ENCODE measurements at regions not wholly inside any gene's neighbourhood (a gene's known extent, or its start where the extent isn't known, plus 50 kb on each side); places are given as distances from the start of the nearest gene placed in this dataset.

DNA sequence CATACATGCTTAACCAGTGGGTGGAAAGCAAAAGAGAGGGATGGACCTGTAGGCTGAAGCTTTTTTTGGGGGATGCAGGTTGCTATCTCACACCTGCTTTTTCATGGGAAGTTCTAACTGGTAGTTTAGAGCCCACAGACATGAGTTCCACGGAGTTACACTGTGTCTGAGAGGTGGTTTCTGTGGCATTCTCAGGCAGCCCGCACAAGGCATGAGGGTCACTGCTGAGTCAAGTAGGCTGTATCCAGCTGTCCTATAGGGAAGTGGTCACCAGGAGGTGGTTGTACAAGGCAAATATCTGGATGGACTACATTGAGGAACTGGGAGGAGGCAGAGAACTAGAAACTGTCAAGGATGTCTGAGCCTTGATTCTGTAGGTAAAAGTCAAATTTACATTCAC lies 351.0 kb upstream of the POM121L12 start:
- TF ChIP-seq FOXK2 (IDR thresholded peaks at IDR 0.05) (no peak), FOXM1 (IDR thresholded peaks at IDR 0.05; ENCODE audit: borderline replicate concordance) (no peak), ELF4 (IDR thresholded peaks at IDR 0.05) (no peak), SP1 (IDR thresholded peaks at IDR 0.05) (no peak), FOXA1 (IDR thresholded peaks at IDR 0.05) (no peak), ARNT (IDR thresholded peaks at IDR 0.05) (no peak), ZNF384 (IDR thresholded peaks at IDR 0.05) (no peak), TARDBP (IDR thresholded peaks at IDR 0.05) (no peak)

Measured in HEK293T (cell line).